Uterus (tissue), 2 donors: ENCODE measurements at regions not wholly inside any gene's neighbourhood (a gene's known extent, or its start where the extent isn't known, plus 50 kb on each side); places are given as distances from the start of the nearest gene placed in this dataset.

Experiments
- POLR2A ChIP-seq, 2 donors: fragments of 450-650 bp; IDR thresholded peaks; one replicate each; pipeline ENCODE4 v1.6.1; 2016; ENCODE audit warnings: antibody characterized with exemption in 2 of 2, mild to moderate bottlenecking in 1 of 2, moderate library complexity in 1 of 2
- TF ChIP-seq, protein P1 (sequence below), 4 experiments: fragments of 200-600 bp in 2 of 4; fragments of 450-650 bp in 2 of 4; sonication (generic) in 2 of 4; IDR thresholded peaks; one replicate each; pipeline ENCODE4 v1.5.1; 2016 to 2019; ENCODE audit warnings: antibody characterized with exemption in 4 of 4, mild to moderate bottlenecking in 2 of 4, moderate library complexity in 1 of 4

DNA sequence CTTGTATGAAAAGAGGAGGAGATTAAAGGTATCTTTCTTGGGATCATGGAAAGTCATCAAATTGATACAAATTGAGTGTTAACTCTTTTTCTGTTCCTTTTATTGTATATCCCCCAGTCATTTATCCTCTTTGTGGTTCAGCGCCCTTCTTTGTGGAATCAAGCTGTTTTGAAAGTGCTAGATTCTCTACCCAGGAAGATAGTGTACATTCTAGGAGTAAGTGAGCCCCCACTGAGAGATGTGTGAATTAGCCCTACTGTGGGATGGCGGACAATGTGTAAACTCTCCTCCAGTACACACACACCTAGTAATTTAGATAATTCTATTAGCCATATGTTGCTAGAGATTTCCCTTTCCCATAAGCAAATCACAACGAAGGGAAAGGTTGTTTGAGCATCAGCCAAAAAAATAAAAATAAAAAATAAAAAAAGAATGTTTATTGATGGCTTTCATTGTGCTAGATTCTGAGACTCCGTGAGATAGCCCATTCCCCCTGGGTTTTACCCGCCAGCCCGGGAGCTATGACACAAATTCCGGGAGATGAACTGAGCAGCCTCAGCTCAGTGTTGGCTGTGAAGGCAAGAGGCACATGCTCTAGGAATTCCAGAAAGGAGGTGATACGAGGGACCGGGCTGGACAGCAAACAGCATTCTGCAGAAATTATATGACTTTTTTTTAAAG lies 378.4 kb upstream of the RUNX1 start:
- TF ChIP-seq POLR2A (IDR thresholded peaks at IDR 0.05) = no peak
- TF ChIP-seq, protein P1, sequence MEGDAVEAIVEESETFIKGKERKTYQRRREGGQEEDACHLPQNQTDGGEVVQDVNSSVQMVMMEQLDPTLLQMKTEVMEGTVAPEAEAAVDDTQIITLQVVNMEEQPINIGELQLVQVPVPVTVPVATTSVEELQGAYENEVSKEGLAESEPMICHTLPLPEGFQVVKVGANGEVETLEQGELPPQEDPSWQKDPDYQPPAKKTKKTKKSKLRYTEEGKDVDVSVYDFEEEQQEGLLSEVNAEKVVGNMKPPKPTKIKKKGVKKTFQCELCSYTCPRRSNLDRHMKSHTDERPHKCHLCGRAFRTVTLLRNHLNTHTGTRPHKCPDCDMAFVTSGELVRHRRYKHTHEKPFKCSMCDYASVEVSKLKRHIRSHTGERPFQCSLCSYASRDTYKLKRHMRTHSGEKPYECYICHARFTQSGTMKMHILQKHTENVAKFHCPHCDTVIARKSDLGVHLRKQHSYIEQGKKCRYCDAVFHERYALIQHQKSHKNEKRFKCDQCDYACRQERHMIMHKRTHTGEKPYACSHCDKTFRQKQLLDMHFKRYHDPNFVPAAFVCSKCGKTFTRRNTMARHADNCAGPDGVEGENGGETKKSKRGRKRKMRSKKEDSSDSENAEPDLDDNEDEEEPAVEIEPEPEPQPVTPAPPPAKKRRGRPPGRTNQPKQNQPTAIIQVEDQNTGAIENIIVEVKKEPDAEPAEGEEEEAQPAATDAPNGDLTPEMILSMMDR (IDR thresholded peaks at IDR 0.05) = no peak
